ENCODE measurements at regions not wholly inside any gene's neighbourhood (a gene's known extent, or its start where the extent isn't known, plus 50 kb on each side); places are given as distances from the start of the nearest gene placed in this dataset.
"Not testable (repeated sequence)": the region's sequence is repeated elsewhere in the genome, so short reads cannot be mapped to it uniquely, and the experiment has no call there.

GRCh38 chr9:74056023-74056422 lies 441.1 kb upstream of the RORB start:
- ATAC-seq (ENCODE audit: low FRiP score) (no peak), DNase-seq (no peak)
- no peaks in the 10 kb centered on the region for H3K4me1 ChIP-seq (ENCODE audit: control insufficient read depth in 1 of 2, insufficient read depth in 2 of 2, low read length in 2 of 2)
- H3K27ac ChIP-seq (ENCODE audit: low read depth in 1 of 2, low read length in 2 of 2) = no peak overlapping the region
- no peak overlapping the region for H3K4me3 ChIP-seq (ENCODE audit: low read length in 2 of 2)
- intact Hi-C loops (cut with DNase I) = no loop called here
- 52 to 64% methylated on average over 2 of the region's 2 CpGs for WGBS, 2 donors
- no peaks in the 10 kb centered on the region for H3K27me3 ChIP-seq (ENCODE audit: control insufficient read depth in 1 of 2, insufficient read depth in 2 of 2, low read length in 1 of 2)
- H3K36me3 ChIP-seq (ENCODE audit: control insufficient read depth in 1 of 2, insufficient read depth in 2 of 2, low read length in 1 of 2) = no peaks in the 10 kb centered on the region
- no peaks in the 10 kb centered on the region for H3K9me3 ChIP-seq (ENCODE audit: control insufficient read depth, low read length)

- ATAC-seq (ENCODE audit: low FRiP score); H3K4me1 ChIP-seq (ENCODE audit: control insufficient read depth in 1 of 2, insufficient read depth in 2 of 2, low read length in 2 of 2); intact Hi-C loops (cut with DNase I): not testable (repeated sequence)
Measured at GRCh38 chr9:74057051-74057450, 440.1 kb upstream of the RORB start.

GRCh38 chr9:74064702-74065101 lies 432.4 kb upstream of the RORB start:
- Histone ChIP-seq H3K4me3 (ENCODE audit: low read length in 2 of 2) (no peak overlapping the region), H3K4me1 (ENCODE audit: control insufficient read depth in 1 of 2, insufficient read depth in 2 of 2, low read length in 2 of 2) (no peaks in the 10 kb centered on the region), H3K27me3 (ENCODE audit: control insufficient read depth in 1 of 2, insufficient read depth in 2 of 2, low read length in 1 of 2) (no peaks in the 10 kb centered on the region), H3K27ac (ENCODE audit: low read depth in 1 of 2, low read length in 2 of 2) (no peak overlapping the region), H3K9me3 (ENCODE audit: control insufficient read depth, low read length) (no peaks in the 10 kb centered on the region), H3K36me3 (ENCODE audit: control insufficient read depth in 1 of 2, insufficient read depth in 2 of 2, low read length in 1 of 2) (no peaks in the 10 kb centered on the region)
- DNase-seq = no peak
- intact Hi-C loops (cut with DNase I) = no loop called here
- WGBS, 2 donors = 47 to 71% methylated on average over 2 of the region's 2 CpGs
- no peak for ATAC-seq (ENCODE audit: low FRiP score)

More at GRCh38 chr9:74057051-74057450, 440.1 kb upstream of the RORB start:
- DNase-seq; H3K27ac ChIP-seq (ENCODE audit: low read depth in 1 of 2, low read length in 2 of 2); H3K36me3 ChIP-seq (ENCODE audit: control insufficient read depth in 1 of 2, insufficient read depth in 2 of 2, low read length in 1 of 2); H3K9me3 ChIP-seq (ENCODE audit: control insufficient read depth, low read length); H3K4me3 ChIP-seq (ENCODE audit: low read length in 2 of 2); H3K27me3 ChIP-seq (ENCODE audit: control insufficient read depth in 1 of 2, insufficient read depth in 2 of 2, low read length in 1 of 2): not testable (repeated sequence)

- no peak overlapping the region for H3K27ac ChIP-seq (ENCODE audit: low read depth in 1 of 2, low read length in 2 of 2)
- intact Hi-C loops (cut with DNase I) = no loop called here
- no peak overlapping the region for H3K4me3 ChIP-seq (ENCODE audit: low read length in 2 of 2)
- H3K4me1 ChIP-seq (ENCODE audit: control insufficient read depth in 1 of 2, insufficient read depth in 2 of 2, low read length in 2 of 2) = no peaks in the 10 kb centered on the region
- no peaks in the 10 kb centered on the region for H3K36me3 ChIP-seq (ENCODE audit: control insufficient read depth in 1 of 2, insufficient read depth in 2 of 2, low read length in 1 of 2)
- no peaks in the 10 kb centered on the region for H3K27me3 ChIP-seq (ENCODE audit: control insufficient read depth in 1 of 2, insufficient read depth in 2 of 2, low read length in 1 of 2)
- no peak for ATAC-seq (ENCODE audit: low FRiP score)
- no peak for DNase-seq
- 57 to 59% methylated on average over 2 of the region's 2 CpGs for WGBS, 2 donors
- H3K9me3 ChIP-seq (ENCODE audit: control insufficient read depth, low read length) = no peaks in the 10 kb centered on the region
Measured at GRCh38 chr9:74066128-74066527, 431.0 kb upstream of the RORB start.

- Histone ChIP-seq H3K4me3 (ENCODE audit: low read length in 2 of 2) (no peak overlapping the region), H3K9me3 (ENCODE audit: control insufficient read depth, low read length) (no peaks in the 10 kb centered on the region), H3K27ac (ENCODE audit: low read depth in 1 of 2, low read length in 2 of 2) (no peak overlapping the region), H3K4me1 (ENCODE audit: control insufficient read depth in 1 of 2, insufficient read depth in 2 of 2, low read length in 2 of 2) (no peaks in the 10 kb centered on the region), H3K36me3 (ENCODE audit: control insufficient read depth in 1 of 2, insufficient read depth in 2 of 2, low read length in 1 of 2) (no peaks in the 10 kb centered on the region), H3K27me3 (ENCODE audit: control insufficient read depth in 1 of 2, insufficient read depth in 2 of 2, low read length in 1 of 2) (no peaks in the 10 kb centered on the region)
- DNase-seq (no peak), ATAC-seq (ENCODE audit: low FRiP score) (no peak)
- intact Hi-C loops (cut with DNase I) = no loop called here
- WGBS, 2 donors = 26 to 27% methylated on average over 6 of the region's 6 CpGs
Measured at GRCh38 chr9:74066605-74067004, 430.5 kb upstream of the RORB start.

GRCh38 chr9:74071502-74071901 lies 425.6 kb upstream of the RORB start:
- H3K9me3 ChIP-seq (ENCODE audit: control insufficient read depth, low read length) = peaks cover 2% of the 10 kb centered on the region
- H3K4me3 ChIP-seq (ENCODE audit: low read length in 2 of 2) = no peak overlapping the region
- H3K4me1 ChIP-seq (ENCODE audit: control insufficient read depth in 1 of 2, insufficient read depth in 2 of 2, low read length in 2 of 2) = no peaks in the 10 kb centered on the region
- DNase-seq (no peak), ATAC-seq (ENCODE audit: low FRiP score) (no peak)
- no peak overlapping the region for H3K27ac ChIP-seq (ENCODE audit: low read depth in 1 of 2, low read length in 2 of 2)
- no peaks in the 10 kb centered on the region for H3K36me3 ChIP-seq (ENCODE audit: control insufficient read depth in 1 of 2, insufficient read depth in 2 of 2, low read length in 1 of 2)
- intact Hi-C loops (cut with DNase I) = no loop called here
- no peaks in the 10 kb centered on the region for H3K27me3 ChIP-seq (ENCODE audit: control insufficient read depth in 1 of 2, insufficient read depth in 2 of 2, low read length in 1 of 2)

- DNase-seq (peak in 1 of 2 donors; percentile 32), ATAC-seq (ENCODE audit: low FRiP score) (no peak)
- Histone ChIP-seq H3K4me1 (ENCODE audit: control insufficient read depth in 1 of 2, insufficient read depth in 2 of 2, low read length in 2 of 2) (no peaks in the 10 kb centered on the region), H3K27ac (ENCODE audit: low read depth in 1 of 2, low read length in 2 of 2) (no peak overlapping the region), H3K36me3 (ENCODE audit: control insufficient read depth in 1 of 2, insufficient read depth in 2 of 2, low read length in 1 of 2) (no peaks in the 10 kb centered on the region), H3K4me3 (ENCODE audit: low read length in 2 of 2) (no peak overlapping the region), H3K9me3 (ENCODE audit: control insufficient read depth, low read length) (peaks cover 3% of the 10 kb centered on the region), H3K27me3 (ENCODE audit: control insufficient read depth in 1 of 2, insufficient read depth in 2 of 2, low read length in 1 of 2) (no peaks in the 10 kb centered on the region)
- WGBS, 2 donors = 87% methylated on average over 7 of the region's 7 CpGs
- intact Hi-C loops (cut with DNase I) = no loop called here
Measured at GRCh38 chr9:74073897-74074296, 423.2 kb upstream of the RORB start.

- no peaks in the 10 kb centered on the region for H3K4me1 ChIP-seq (ENCODE audit: control insufficient read depth in 1 of 2, insufficient read depth in 2 of 2, low read length in 2 of 2)
- H3K27ac ChIP-seq (ENCODE audit: low read depth in 1 of 2, low read length in 2 of 2) = no peak overlapping the region
- DNase-seq = no peak
- no peak overlapping the region for H3K4me3 ChIP-seq (ENCODE audit: low read length in 2 of 2)
- no peaks in the 10 kb centered on the region for H3K36me3 ChIP-seq (ENCODE audit: control insufficient read depth in 1 of 2, insufficient read depth in 2 of 2, low read length in 1 of 2)
- no peak for ATAC-seq (ENCODE audit: low FRiP score)
- intact Hi-C loops (cut with DNase I) = no loop called here
- no peaks in the 10 kb centered on the region for H3K27me3 ChIP-seq (ENCODE audit: control insufficient read depth in 1 of 2, insufficient read depth in 2 of 2, low read length in 1 of 2)
- peaks cover 1% of the 10 kb centered on the region for H3K9me3 ChIP-seq (ENCODE audit: control insufficient read depth, low read length)
Measured at GRCh38 chr9:74078647-74079046, 418.5 kb upstream of the RORB start.

- intact Hi-C loops (cut with DNase I); H3K27me3 ChIP-seq (ENCODE audit: control insufficient read depth in 1 of 2, insufficient read depth in 2 of 2, low read length in 1 of 2); H3K4me3 ChIP-seq (ENCODE audit: low read length in 2 of 2); DNase-seq; H3K4me1 ChIP-seq (ENCODE audit: control insufficient read depth in 1 of 2, insufficient read depth in 2 of 2, low read length in 2 of 2); ATAC-seq (ENCODE audit: low FRiP score); H3K36me3 ChIP-seq (ENCODE audit: control insufficient read depth in 1 of 2, insufficient read depth in 2 of 2, low read length in 1 of 2); H3K27ac ChIP-seq (ENCODE audit: low read depth in 1 of 2, low read length in 2 of 2); H3K9me3 ChIP-seq (ENCODE audit: control insufficient read depth, low read length): not testable (repeated sequence)
- 92 to 93% methylated on average over 4 of the region's 4 CpGs for WGBS, 2 donors
Measured at GRCh38 chr9:74080652-74081051, 416.5 kb upstream of the RORB start.
